Anterior cingulate cortex (tissue), 58 donors: ENCODE measurements at regions not wholly inside any gene's neighbourhood (a gene's known extent, or its start where the extent isn't known, plus 50 kb on each side); places are given as distances from the start of the nearest gene placed in this dataset.
"Not testable (repeated sequence)": the region's sequence is repeated elsewhere in the genome, so short reads cannot be mapped to it uniquely, and the experiment has no call there.

ENCODE experiments used
- DNase-seq, 58 donors: peaks; one replicate each; lab custom pipeline; 2025; lab: John Stamatoyannopoulos, UW

GRCh38 chr14:98913967-98914650, 357.9 kb downstream of the BCL11B start:
- peak in 1 of 58 donors; percentile 2 for DNase-seq

- no peak for DNase-seq
Measured at GRCh38 chr14:98914942-98915341, 357.1 kb downstream of the BCL11B start.

GRCh38 chr14:98915625-98916024, 356.4 kb downstream of the BCL11B start:
- no peak for DNase-seq

GRCh38 chr14:98916036-98916435, 356.0 kb downstream of the BCL11B start:
- DNase-seq: no peak

- no peak for DNase-seq
Measured at GRCh38 chr14:98916476-98916875, 355.5 kb downstream of the BCL11B start.

GRCh38 chr14:98919434-98919833, 352.6 kb downstream of the BCL11B start:
- DNase-seq: no peak

- DNase-seq: not testable (repeated sequence)
Measured at GRCh38 chr14:98921306-98921705, 350.7 kb downstream of the BCL11B start.

GRCh38 chr14:98923596-98923995, 348.4 kb downstream of the BCL11B start:
- no peak for DNase-seq

- DNase-seq: no peak
Measured at GRCh38 chr14:98924046-98924445, 348.0 kb downstream of the BCL11B start.

- no peak for DNase-seq
Measured at GRCh38 chr14:98925354-98926040, 346.5 kb downstream of the BCL11B start.

GRCh38 chr14:98926146-98926545, 345.9 kb downstream of the BCL11B start:
- DNase-seq: no peak

- no peak for DNase-seq
Measured at GRCh38 chr14:98926801-98927200, 345.2 kb downstream of the BCL11B start.

GRCh38 chr14:98927986-98928385, 344.0 kb downstream of the BCL11B start:
- no peak for DNase-seq

GRCh38 chr14:98928418-98928817, 343.6 kb downstream of the BCL11B start:
- no peak for DNase-seq

- no peak for DNase-seq
Measured at GRCh38 chr14:98931126-98931525, 340.9 kb downstream of the BCL11B start.

GRCh38 chr14:98931911-98932310, 340.1 kb downstream of the BCL11B start:
- DNase-seq: no peak

- DNase-seq: no peak
Measured at GRCh38 chr14:98932431-98933325, 339.3 kb downstream of the BCL11B start.

GRCh38 chr14:98934569-98934968, 337.4 kb downstream of the BCL11B start:
- not testable (repeated sequence) for DNase-seq

- DNase-seq: no peak
Measured at GRCh38 chr14:98935921-98936320, 336.1 kb downstream of the BCL11B start.

GRCh38 chr14:98937021-98937420, 335.0 kb downstream of the BCL11B start:
- DNase-seq: no peak
